ENCODE measurements at regions not wholly inside any gene's neighbourhood (a gene's known extent, or its start where the extent isn't known, plus 50 kb on each side); places are given as distances from the start of the nearest gene placed in this dataset.
A peak's percentile ranks its signal among the peaks of the same experiment; 100 is the strongest.
"Not testable (repeated sequence)": the region's sequence is repeated elsewhere in the genome, so short reads cannot be mapped to it uniquely, and the experiment has no call there.

- H3K27me3 ChIP-seq (ENCODE audit: control insufficient read depth in 4 of 4, insufficient read depth in 4 of 4, low read length in 3 of 4); H3K4me3 ChIP-seq (ENCODE audit: low read depth in 1 of 3, low read length in 3 of 3); H3K27ac ChIP-seq (ENCODE audit: low read depth in 1 of 2, low read length in 2 of 2); DNase-seq (ENCODE audit: low spot score); H3K4me1 ChIP-seq (ENCODE audit: control insufficient read depth in 4 of 4, insufficient read depth in 4 of 4, low read length in 3 of 4); H3K36me3 ChIP-seq (ENCODE audit: control insufficient read depth in 4 of 4, insufficient read depth in 3 of 4, low read depth in 1 of 4, low read length in 3 of 4); H3K9me3 ChIP-seq (ENCODE audit: control insufficient read depth in 4 of 4, low read length in 3 of 4); H3K9ac ChIP-seq (ENCODE audit: low read depth in 1 of 2, low read length in 2 of 2): not testable (repeated sequence)
- 95% methylated on average over 6 of the region's 6 CpGs for WGBS
Measured at GRCh38 chr7:29674626-29675025, 111.0 kb downstream of the PRR15 start.

DNA sequence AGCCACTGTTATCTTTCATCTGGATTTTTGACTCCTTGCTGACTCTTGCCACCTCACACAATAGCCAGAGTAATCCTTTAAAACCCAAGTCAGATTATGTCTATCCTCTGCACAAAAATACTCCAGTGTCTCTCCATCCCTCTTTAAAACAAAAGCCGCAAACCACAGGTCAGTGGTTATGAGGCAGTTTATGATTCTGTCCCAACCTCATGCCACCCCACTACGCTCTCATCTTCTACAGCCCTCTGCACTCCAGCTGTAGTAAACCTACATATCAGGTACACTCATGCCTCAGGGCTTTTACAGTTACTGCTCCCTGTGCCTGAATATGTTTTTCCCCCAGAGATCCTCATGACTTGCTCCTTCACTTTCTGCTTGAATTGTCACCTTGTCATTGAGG lies 113.6 kb downstream of the PRR15 start:
- H3K27ac ChIP-seq (ENCODE audit: low read depth in 1 of 2, low read length in 2 of 2); H3K9me3 ChIP-seq (ENCODE audit: control insufficient read depth in 4 of 4, low read length in 3 of 4); H3K9ac ChIP-seq (ENCODE audit: low read depth in 1 of 2, low read length in 2 of 2); DNase-seq (ENCODE audit: low spot score); H3K36me3 ChIP-seq (ENCODE audit: control insufficient read depth in 4 of 4, insufficient read depth in 3 of 4, low read depth in 1 of 4, low read length in 3 of 4); H3K27me3 ChIP-seq (ENCODE audit: control insufficient read depth in 4 of 4, insufficient read depth in 4 of 4, low read length in 3 of 4); H3K4me3 ChIP-seq (ENCODE audit: low read depth in 1 of 3, low read length in 3 of 3); H3K4me1 ChIP-seq (ENCODE audit: control insufficient read depth in 4 of 4, insufficient read depth in 4 of 4, low read length in 3 of 4): not testable (repeated sequence)
- 98% methylated on average over 2 of the region's 2 CpGs for WGBS

DNA sequence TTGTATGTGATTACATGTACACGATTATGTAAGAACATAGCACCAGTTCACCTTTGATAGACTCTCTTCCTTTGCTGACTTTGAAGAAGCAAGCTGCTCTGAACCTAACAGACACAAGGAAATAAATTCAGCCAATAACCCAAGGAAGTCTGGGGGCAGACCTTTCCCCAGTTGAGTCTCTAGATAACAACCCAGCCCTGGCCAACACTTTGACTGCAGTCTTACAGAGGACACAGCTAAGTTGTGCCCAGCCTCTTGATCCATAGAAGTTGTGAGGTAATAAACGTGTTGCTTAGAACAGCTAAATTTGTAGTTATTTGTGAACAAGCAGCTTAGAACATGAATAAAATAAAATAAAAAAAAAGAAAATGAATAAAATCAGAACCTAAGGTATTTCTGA lies 116.3 kb downstream of the PRR15 start:
- not testable (repeated sequence) for H3K4me1 ChIP-seq (ENCODE audit: control insufficient read depth in 4 of 4, insufficient read depth in 4 of 4, low read length in 3 of 4); H3K36me3 ChIP-seq (ENCODE audit: control insufficient read depth in 4 of 4, insufficient read depth in 3 of 4, low read depth in 1 of 4, low read length in 3 of 4); H3K4me3 ChIP-seq (ENCODE audit: low read depth in 1 of 3, low read length in 3 of 3); DNase-seq (ENCODE audit: low spot score); H3K9ac ChIP-seq (ENCODE audit: low read depth in 1 of 2, low read length in 2 of 2); H3K27me3 ChIP-seq (ENCODE audit: control insufficient read depth in 4 of 4, insufficient read depth in 4 of 4, low read length in 3 of 4); H3K27ac ChIP-seq (ENCODE audit: low read depth in 1 of 2, low read length in 2 of 2); H3K9me3 ChIP-seq (ENCODE audit: control insufficient read depth in 4 of 4, low read length in 3 of 4)
- 74% methylated on average over 2 of the region's 2 CpGs for WGBS

DNA sequence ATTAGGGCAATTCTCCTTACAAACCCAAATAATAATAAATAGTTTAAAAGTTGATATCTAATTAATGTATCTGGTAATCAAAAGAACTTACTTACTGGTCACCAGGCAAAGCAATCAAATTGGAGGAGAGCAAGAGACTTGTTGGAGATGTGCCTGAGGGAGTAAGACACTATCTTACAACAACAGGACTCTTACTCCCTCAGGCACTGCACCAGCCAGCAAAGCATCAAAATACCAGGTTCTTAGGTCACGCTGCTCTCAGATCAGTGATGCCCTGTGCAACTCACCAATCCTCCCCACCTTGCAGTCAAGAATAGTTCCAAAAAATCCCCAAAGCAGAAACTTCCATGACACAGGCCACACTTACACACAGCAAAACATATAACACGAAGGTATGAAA lies 117.0 kb downstream of the PRR15 start:
- not testable (repeated sequence) for H3K27ac ChIP-seq (ENCODE audit: low read depth in 1 of 2, low read length in 2 of 2); H3K4me1 ChIP-seq (ENCODE audit: control insufficient read depth in 4 of 4, insufficient read depth in 4 of 4, low read length in 3 of 4); H3K9me3 ChIP-seq (ENCODE audit: control insufficient read depth in 4 of 4, low read length in 3 of 4); H3K36me3 ChIP-seq (ENCODE audit: control insufficient read depth in 4 of 4, insufficient read depth in 3 of 4, low read depth in 1 of 4, low read length in 3 of 4); H3K27me3 ChIP-seq (ENCODE audit: control insufficient read depth in 4 of 4, insufficient read depth in 4 of 4, low read length in 3 of 4); H3K9ac ChIP-seq (ENCODE audit: low read depth in 1 of 2, low read length in 2 of 2); H3K4me3 ChIP-seq (ENCODE audit: low read depth in 1 of 3, low read length in 3 of 3); DNase-seq (ENCODE audit: low spot score)
- 92% methylated on average over 2 of the region's 2 CpGs for WGBS

- H3K9ac ChIP-seq (ENCODE audit: low read depth in 1 of 2, low read length in 2 of 2); DNase-seq (ENCODE audit: low spot score): not testable (repeated sequence)
- under 1% methylated on average over 30 of the region's 34 CpGs for WGBS
Measured at GRCh38 chr7:29684151-29684786, 120.6 kb downstream of the PRR15 start.

GRCh38 chr7:29684787-29685650 lies 121.3 kb upstream of the WIPF3 start:
- Histone ChIP-seq H3K9me3 (ENCODE audit: control insufficient read depth in 4 of 4, low read length in 3 of 4) (no peaks in the 10 kb centered on the region), H3K4me3 (ENCODE audit: low read depth in 1 of 3, low read length in 3 of 3) (peak overlapping the region; percentile 33 to 88 (median 79)), H3K4me1 (ENCODE audit: control insufficient read depth in 4 of 4, insufficient read depth in 4 of 4, low read length in 3 of 4) (peaks cover 0 to 3% (median under 1%) of the 10 kb centered on the region in 4 donors), H3K9ac (ENCODE audit: low read depth in 1 of 2, low read length in 2 of 2) (peak overlapping the region in 1 of 2 donors; percentile 25), H3K27me3 (ENCODE audit: control insufficient read depth in 4 of 4, insufficient read depth in 4 of 4, low read length in 3 of 4) (no peaks in the 10 kb centered on the region), H3K27ac (ENCODE audit: low read depth in 1 of 2, low read length in 2 of 2) (peak overlapping the region; percentile 75 to 88), H3K36me3 (ENCODE audit: control insufficient read depth in 4 of 4, insufficient read depth in 3 of 4, low read depth in 1 of 4, low read length in 3 of 4) (no peaks in the 10 kb centered on the region)
- DNase-seq (ENCODE audit: low spot score), result peak; percentile 71
- TF ChIP-seq RAD21 (IDR thresholded peaks at IDR 0.05) (no peak), YY1 (IDR thresholded peaks at IDR 0.05) (peak; percentile 6)
- TF ChIP-seq, protein P1, sequence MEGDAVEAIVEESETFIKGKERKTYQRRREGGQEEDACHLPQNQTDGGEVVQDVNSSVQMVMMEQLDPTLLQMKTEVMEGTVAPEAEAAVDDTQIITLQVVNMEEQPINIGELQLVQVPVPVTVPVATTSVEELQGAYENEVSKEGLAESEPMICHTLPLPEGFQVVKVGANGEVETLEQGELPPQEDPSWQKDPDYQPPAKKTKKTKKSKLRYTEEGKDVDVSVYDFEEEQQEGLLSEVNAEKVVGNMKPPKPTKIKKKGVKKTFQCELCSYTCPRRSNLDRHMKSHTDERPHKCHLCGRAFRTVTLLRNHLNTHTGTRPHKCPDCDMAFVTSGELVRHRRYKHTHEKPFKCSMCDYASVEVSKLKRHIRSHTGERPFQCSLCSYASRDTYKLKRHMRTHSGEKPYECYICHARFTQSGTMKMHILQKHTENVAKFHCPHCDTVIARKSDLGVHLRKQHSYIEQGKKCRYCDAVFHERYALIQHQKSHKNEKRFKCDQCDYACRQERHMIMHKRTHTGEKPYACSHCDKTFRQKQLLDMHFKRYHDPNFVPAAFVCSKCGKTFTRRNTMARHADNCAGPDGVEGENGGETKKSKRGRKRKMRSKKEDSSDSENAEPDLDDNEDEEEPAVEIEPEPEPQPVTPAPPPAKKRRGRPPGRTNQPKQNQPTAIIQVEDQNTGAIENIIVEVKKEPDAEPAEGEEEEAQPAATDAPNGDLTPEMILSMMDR (IDR thresholded peaks at IDR 0.05; ENCODE audit: low read depth, low read length, missing input control), result no peak
- under 1% methylated on average over 113 of the region's 114 CpGs for WGBS

More at GRCh38 chr7:29684151-29684786, 120.6 kb downstream of the PRR15 start:
- Histone ChIP-seq H3K27ac (ENCODE audit: low read depth in 1 of 2, low read length in 2 of 2) (peak overlapping the region; percentile 75 to 88), H3K4me3 (ENCODE audit: low read depth in 1 of 3, low read length in 3 of 3) (peak overlapping the region in 2 of 3 donors; percentile 79 to 88)
- not testable (repeated sequence) for H3K27me3 ChIP-seq (ENCODE audit: control insufficient read depth in 4 of 4, insufficient read depth in 4 of 4, low read length in 3 of 4); H3K9me3 ChIP-seq (ENCODE audit: control insufficient read depth in 4 of 4, low read length in 3 of 4); H3K36me3 ChIP-seq (ENCODE audit: control insufficient read depth in 4 of 4, insufficient read depth in 3 of 4, low read depth in 1 of 4, low read length in 3 of 4); H3K4me1 ChIP-seq (ENCODE audit: control insufficient read depth in 4 of 4, insufficient read depth in 4 of 4, low read length in 3 of 4)

- not testable (repeated sequence) for H3K4me1 ChIP-seq (ENCODE audit: control insufficient read depth in 4 of 4, insufficient read depth in 4 of 4, low read length in 3 of 4); H3K9me3 ChIP-seq (ENCODE audit: control insufficient read depth in 4 of 4, low read length in 3 of 4); DNase-seq (ENCODE audit: low spot score); H3K27me3 ChIP-seq (ENCODE audit: control insufficient read depth in 4 of 4, insufficient read depth in 4 of 4, low read length in 3 of 4); H3K36me3 ChIP-seq (ENCODE audit: control insufficient read depth in 4 of 4, insufficient read depth in 3 of 4, low read depth in 1 of 4, low read length in 3 of 4)
- Histone ChIP-seq H3K9ac (ENCODE audit: low read depth in 1 of 2, low read length in 2 of 2) (peak overlapping the region in 1 of 2 donors; percentile 39), H3K4me3 (ENCODE audit: low read depth in 1 of 3, low read length in 3 of 3) (peak overlapping the region in 2 of 3 donors; percentile 79 to 88), H3K27ac (ENCODE audit: low read depth in 1 of 2, low read length in 2 of 2) (peak overlapping the region; percentile 75 to 88)
- 4% methylated on average over 19 of the region's 21 CpGs for WGBS
Measured at GRCh38 chr7:29685651-29686271, 120.5 kb upstream of the WIPF3 start.
